Liver (tissue), 2 donors: ENCODE measurements at regions not wholly inside any gene's neighbourhood (a gene's known extent, or its start where the extent isn't known, plus 50 kb on each side); places are given as distances from the start of the nearest gene placed in this dataset.

Source experiments
- CTCF ChIP-seq: fragments of 150-350 bp; IDR thresholded peaks from 2 replicates; pipeline ENCODE4 v1.5.1; 2017; ENCODE audit warnings: improper control_type of control experiment, low read depth, low read length; ENCODE audit not compliant: missing input control
- REST ChIP-seq: IDR thresholded peaks from 2 replicates; pipeline ENCODE4 v1.6.1; 2016; ENCODE audit warnings: antibody characterized with exemption, mild to moderate bottlenecking
- donor health status: healthy.

- TF ChIP-seq CTCF = no peak
- no peak for TF ChIP-seq REST
Observed at GRCh38 chr4:67201334-67201733, 344.0 kb downstream of the CENPC start.
